ENCODE measurements at regions not wholly inside any gene's neighbourhood (a gene's known extent, or its start where the extent isn't known, plus 50 kb on each side); places are given as distances from the start of the nearest gene placed in this dataset.
"Not testable (repeated sequence)": the region's sequence is repeated elsewhere in the genome, so short reads cannot be mapped to it uniquely, and the experiment has no call there.

- in situ Hi-C loops (cut with MboI; ENCODE audit: low sequenced_read_pairs in 4 of 4) (no loop called here), intact Hi-C loops (cut with DNase I; ENCODE audit: low total_unique reads) (no loop called here)
- Histone ChIP-seq H3K9me3 (no peaks in the 10 kb centered on the region), H3K27ac (no peak overlapping the region), H3K36me3 (no peaks in the 10 kb centered on the region), H3K4me1 (no peaks in the 10 kb centered on the region), H3K27me3 (no peaks in the 10 kb centered on the region), H3K4me3 (no peak overlapping the region)
- TF ChIP-seq POLR2A (IDR thresholded peaks at IDR 0.05), result no peak
- ATAC-seq, result no peak
- DNase-seq, result no peak
Measured at GRCh38 chr15:35966781-35967180, 420.8 kb upstream of the DPH6 start.

- H3K9me3 ChIP-seq; in situ Hi-C loops (cut with MboI; ENCODE audit: low sequenced_read_pairs in 4 of 4); H3K4me1 ChIP-seq; ATAC-seq; H3K36me3 ChIP-seq; H3K4me3 ChIP-seq; H3K27me3 ChIP-seq; H3K27ac ChIP-seq; DNase-seq; intact Hi-C loops (cut with DNase I; ENCODE audit: low total_unique reads): not testable (repeated sequence)
Measured at GRCh38 chr15:35967968-35968367, 422.0 kb upstream of the DPH6 start.

DNA sequence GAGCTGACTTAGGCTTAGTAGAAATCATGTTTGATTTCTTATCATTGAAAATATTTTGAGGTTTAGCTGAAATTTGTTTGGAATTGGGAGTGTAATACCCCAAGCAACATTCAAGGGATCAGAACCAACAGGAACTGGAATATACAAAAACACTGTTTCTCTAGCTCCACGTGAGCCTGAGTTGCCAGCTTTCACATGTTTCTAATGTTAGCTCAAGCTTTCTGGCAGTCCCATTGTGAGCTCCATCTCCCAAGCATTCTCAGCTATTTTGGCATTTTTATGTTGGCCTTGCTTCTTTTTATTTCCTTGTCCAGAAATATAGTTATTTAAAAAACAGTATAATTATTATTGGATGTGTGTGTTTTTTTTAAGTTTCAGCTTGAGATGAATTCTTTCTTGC is 427.1 kb upstream of the DPH6 start:
- ATAC-seq, result no peak
- H3K4me1 ChIP-seq, result no peaks in the 10 kb centered on the region
- no peak overlapping the region for H3K27ac ChIP-seq
- no peak for DNase-seq
- intact Hi-C loops (cut with DNase I; ENCODE audit: low total_unique reads) (no loop called here), in situ Hi-C loops (cut with MboI; ENCODE audit: low sequenced_read_pairs in 4 of 4) (no loop called here)
- no peaks in the 10 kb centered on the region for H3K27me3 ChIP-seq
- TF ChIP-seq POLR2A (IDR thresholded peaks at IDR 0.05), result no peak
- TF ChIP-seq, protein P1, sequence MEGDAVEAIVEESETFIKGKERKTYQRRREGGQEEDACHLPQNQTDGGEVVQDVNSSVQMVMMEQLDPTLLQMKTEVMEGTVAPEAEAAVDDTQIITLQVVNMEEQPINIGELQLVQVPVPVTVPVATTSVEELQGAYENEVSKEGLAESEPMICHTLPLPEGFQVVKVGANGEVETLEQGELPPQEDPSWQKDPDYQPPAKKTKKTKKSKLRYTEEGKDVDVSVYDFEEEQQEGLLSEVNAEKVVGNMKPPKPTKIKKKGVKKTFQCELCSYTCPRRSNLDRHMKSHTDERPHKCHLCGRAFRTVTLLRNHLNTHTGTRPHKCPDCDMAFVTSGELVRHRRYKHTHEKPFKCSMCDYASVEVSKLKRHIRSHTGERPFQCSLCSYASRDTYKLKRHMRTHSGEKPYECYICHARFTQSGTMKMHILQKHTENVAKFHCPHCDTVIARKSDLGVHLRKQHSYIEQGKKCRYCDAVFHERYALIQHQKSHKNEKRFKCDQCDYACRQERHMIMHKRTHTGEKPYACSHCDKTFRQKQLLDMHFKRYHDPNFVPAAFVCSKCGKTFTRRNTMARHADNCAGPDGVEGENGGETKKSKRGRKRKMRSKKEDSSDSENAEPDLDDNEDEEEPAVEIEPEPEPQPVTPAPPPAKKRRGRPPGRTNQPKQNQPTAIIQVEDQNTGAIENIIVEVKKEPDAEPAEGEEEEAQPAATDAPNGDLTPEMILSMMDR (IDR thresholded peaks at IDR 0.05 in 4 of 5, conservative IDR thresholded peaks at IDR 0.05 in 1 of 5), result no peak
- H3K9me3 ChIP-seq, result no peaks in the 10 kb centered on the region
- no peaks in the 10 kb centered on the region for H3K36me3 ChIP-seq
- H3K4me3 ChIP-seq, result no peak overlapping the region

- intact Hi-C loops (cut with DNase I; ENCODE audit: low total_unique reads), result no loop called here
- no peaks in the 10 kb centered on the region for H3K9me3 ChIP-seq
- no peak overlapping the region for H3K27ac ChIP-seq
- no peak overlapping the region for H3K4me3 ChIP-seq
- H3K27me3 ChIP-seq, result no peaks in the 10 kb centered on the region
- DNase-seq, result no peak
- TF ChIP-seq, protein P1 (IDR thresholded peaks at IDR 0.05 in 4 of 5, conservative IDR thresholded peaks at IDR 0.05 in 1 of 5), result no peak
- TF ChIP-seq POLR2A (IDR thresholded peaks at IDR 0.05), result no peak
- H3K4me1 ChIP-seq, result no peaks in the 10 kb centered on the region
- in situ Hi-C loops (cut with MboI; ENCODE audit: low sequenced_read_pairs in 4 of 4), result no loop called here
- no peak for ATAC-seq
- H3K36me3 ChIP-seq, result no peaks in the 10 kb centered on the region
Measured at GRCh38 chr15:35974052-35974451, 428.1 kb upstream of the DPH6 start.

DNA sequence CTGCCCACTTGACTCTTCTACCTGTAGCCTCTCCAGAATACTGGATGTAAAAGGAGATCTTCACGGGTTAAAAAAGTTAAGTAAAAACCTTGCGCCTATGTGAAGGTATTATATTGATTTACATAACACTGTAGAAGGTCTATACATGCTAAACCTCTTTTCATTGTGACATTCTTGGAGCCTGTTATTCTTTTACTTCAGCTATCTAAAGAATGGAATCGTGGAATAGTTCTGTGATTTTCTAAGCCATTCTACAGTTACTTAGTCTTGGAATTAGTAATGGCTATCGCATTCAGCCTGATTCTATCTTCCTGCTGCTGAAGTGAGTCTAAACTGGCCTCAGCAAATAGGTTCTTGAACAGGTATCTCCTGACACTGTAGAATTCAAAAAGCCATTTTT is 430.0 kb upstream of the DPH6 start:
- DNase-seq, result no peak
- TF ChIP-seq POLR2A (IDR thresholded peaks at IDR 0.05), result no peak
- TF ChIP-seq, protein P1 (IDR thresholded peaks at IDR 0.05 in 4 of 5, conservative IDR thresholded peaks at IDR 0.05 in 1 of 5), result no peak
- intact Hi-C loops (cut with DNase I; ENCODE audit: low total_unique reads) (no loop called here), in situ Hi-C loops (cut with MboI; ENCODE audit: low sequenced_read_pairs in 4 of 4) (no loop called here)
- H3K4me1 ChIP-seq, result no peaks in the 10 kb centered on the region
- H3K36me3 ChIP-seq, result no peaks in the 10 kb centered on the region
- no peaks in the 10 kb centered on the region for H3K9me3 ChIP-seq
- H3K4me3 ChIP-seq, result no peak overlapping the region
- no peak for ATAC-seq
- H3K27me3 ChIP-seq, result no peaks in the 10 kb centered on the region
- H3K27ac ChIP-seq, result no peak overlapping the region

GRCh38 chr15:35979608-35980007 is 433.6 kb upstream of the DPH6 start:
- no peaks in the 10 kb centered on the region for H3K9me3 ChIP-seq
- no peak for ATAC-seq
- in situ Hi-C loops (cut with MboI; ENCODE audit: low sequenced_read_pairs in 4 of 4) (no loop called here), intact Hi-C loops (cut with DNase I; ENCODE audit: low total_unique reads) (no loop called here)
- TF ChIP-seq, protein P1 (IDR thresholded peaks at IDR 0.05 in 4 of 5, conservative IDR thresholded peaks at IDR 0.05 in 1 of 5), result no peak
- no peak for TF ChIP-seq POLR2A (IDR thresholded peaks at IDR 0.05)
- H3K4me3 ChIP-seq, result no peak overlapping the region
- H3K36me3 ChIP-seq, result no peaks in the 10 kb centered on the region
- no peaks in the 10 kb centered on the region for H3K4me1 ChIP-seq
- H3K27ac ChIP-seq, result no peak overlapping the region
- H3K27me3 ChIP-seq, result no peaks in the 10 kb centered on the region
- no peak for DNase-seq
